ENCODE measurements at regions not wholly inside any gene's neighbourhood (a gene's known extent, or its start where the extent isn't known, plus 50 kb on each side); places are given as distances from the start of the nearest gene placed in this dataset.
"Not testable (repeated sequence)": the region's sequence is repeated elsewhere in the genome, so short reads cannot be mapped to it uniquely, and the experiment has no call there.

GRCh38 chr3:30526031-30526430 is 80.4 kb upstream of the TGFBR2 start:
- Histone ChIP-seq H4K20me1 (no peaks in the 10 kb centered on the region), H3K4me3 (no peak overlapping the region), H3K4me2 (no peak overlapping the region), H3K27ac (no peak overlapping the region), H3K36me3 (no peaks in the 10 kb centered on the region), H3K4me1 (peaks cover 20% of the 10 kb centered on the region), H3K27me3 (no peaks in the 10 kb centered on the region), H3K9ac (no peak overlapping the region), H3K9me3 (peaks cover 4% of the 10 kb centered on the region; the same call in 1 of the 2 replicates)
- TF ChIP-seq Cebpa-rat (IDR thresholded peaks at IDR 0.05), result no peak

- TF ChIP-seq Cebpa-rat (IDR thresholded peaks at IDR 0.05), result no peak
- Histone ChIP-seq H3K9me3 (peaks cover 4% of the 10 kb centered on the region; the same call in 1 of the 2 replicates), H3K4me1 (peaks cover 20% of the 10 kb centered on the region), H4K20me1 (no peaks in the 10 kb centered on the region), H3K4me3 (no peak overlapping the region), H3K27me3 (no peaks in the 10 kb centered on the region), H3K4me2 (no peak overlapping the region), H3K36me3 (no peaks in the 10 kb centered on the region), H3K9ac (no peak overlapping the region), H3K27ac (no peak overlapping the region)
Measured at GRCh38 chr3:30527186-30527585, 79.2 kb upstream of the TGFBR2 start.

- no peak overlapping the region for H3K4me3 ChIP-seq
- no peak overlapping the region for H3K4me2 ChIP-seq
- H3K27me3 ChIP-seq, result no peaks in the 10 kb centered on the region
- H3K36me3 ChIP-seq, result no peaks in the 10 kb centered on the region
- TF ChIP-seq Cebpa-rat (IDR thresholded peaks at IDR 0.05), result no peak
- H3K9ac ChIP-seq, result no peak overlapping the region
- no peak overlapping the region for H3K27ac ChIP-seq
- no peaks in the 10 kb centered on the region for H4K20me1 ChIP-seq
- peaks cover 20% of the 10 kb centered on the region for H3K4me1 ChIP-seq
- peaks cover 4% of the 10 kb centered on the region; the same call in 1 of the 2 replicates for H3K9me3 ChIP-seq
Measured at GRCh38 chr3:30527720-30528119, 78.7 kb upstream of the TGFBR2 start.

- TF ChIP-seq Cebpa-rat (IDR thresholded peaks at IDR 0.05), result no peak
- H3K4me1 ChIP-seq, result peaks cover 2% of the 10 kb centered on the region; the same call in 1 of the 2 replicates
- H3K9ac ChIP-seq, result no peak overlapping the region
- no peak overlapping the region for H3K27ac ChIP-seq
- H3K4me2 ChIP-seq, result no peak overlapping the region
- H3K27me3 ChIP-seq, result no peaks in the 10 kb centered on the region
- H3K4me3 ChIP-seq, result no peak overlapping the region
- H3K9me3 ChIP-seq, result peaks cover 7% of the 10 kb centered on the region; the same call in 1 of the 2 replicates
- H3K36me3 ChIP-seq, result no peaks in the 10 kb centered on the region
- H4K20me1 ChIP-seq, result no peaks in the 10 kb centered on the region
Measured at GRCh38 chr3:30530084-30530483, 76.3 kb upstream of the TGFBR2 start.

- Histone ChIP-seq H3K27ac (no peak overlapping the region), H3K36me3 (no peaks in the 10 kb centered on the region), H3K4me3 (no peak overlapping the region), H3K4me1 (no peaks in the 10 kb centered on the region), H3K4me2 (no peak overlapping the region), H3K9me3 (0 out of 2 replicates have a peak, but pooled peaks cover 3% of the 10 kb centered on the region), H4K20me1 (no peaks in the 10 kb centered on the region), H3K9ac (no peak overlapping the region), H3K27me3 (no peaks in the 10 kb centered on the region)
- TF ChIP-seq Cebpa-rat (IDR thresholded peaks at IDR 0.05), result no peak
Measured at GRCh38 chr3:30531017-30531570, 75.3 kb upstream of the TGFBR2 start.

- no peak overlapping the region for H3K4me3 ChIP-seq
- 0 out of 2 replicates have a peak, but pooled peaks cover 5% of the 10 kb centered on the region for H3K4me1 ChIP-seq
- TF ChIP-seq Cebpa-rat (IDR thresholded peaks at IDR 0.05), result no peak
- H3K27ac ChIP-seq, result no peak overlapping the region
- H3K9ac ChIP-seq, result no peak overlapping the region
- H3K4me2 ChIP-seq, result no peak overlapping the region
- H4K20me1 ChIP-seq, result no peaks in the 10 kb centered on the region
- 0 out of 2 replicates have a peak, but pooled peaks cover 3% of the 10 kb centered on the region for H3K9me3 ChIP-seq
- no peaks in the 10 kb centered on the region for H3K27me3 ChIP-seq
- no peaks in the 10 kb centered on the region for H3K36me3 ChIP-seq
Measured at GRCh38 chr3:30535525-30535924, 70.9 kb upstream of the TGFBR2 start.

- Histone ChIP-seq H3K9me3 (no peaks in the 10 kb centered on the region), H3K27ac (no peak overlapping the region), H3K36me3 (no peaks in the 10 kb centered on the region), H3K4me2 (no peak overlapping the region), H3K9ac (no peak overlapping the region), H4K20me1 (no peaks in the 10 kb centered on the region), H3K4me1 (0 out of 2 replicates have a peak, but pooled peaks cover 5% of the 10 kb centered on the region), H3K27me3 (no peaks in the 10 kb centered on the region), H3K4me3 (no peak overlapping the region)
- TF ChIP-seq Cebpa-rat (IDR thresholded peaks at IDR 0.05), result no peak
Measured at GRCh38 chr3:30538791-30539190, 67.6 kb upstream of the TGFBR2 start.

GRCh38 chr3:30539206-30539605 is 67.2 kb upstream of the TGFBR2 start:
- H3K9ac ChIP-seq, result no peak overlapping the region
- H4K20me1 ChIP-seq, result no peaks in the 10 kb centered on the region
- no peaks in the 10 kb centered on the region for H3K36me3 ChIP-seq
- no peak for TF ChIP-seq Cebpa-rat (IDR thresholded peaks at IDR 0.05)
- H3K4me2 ChIP-seq, result no peak overlapping the region
- 0 out of 2 replicates have a peak, but pooled peaks cover 5% of the 10 kb centered on the region for H3K4me1 ChIP-seq
- no peak overlapping the region for H3K4me3 ChIP-seq
- H3K9me3 ChIP-seq, result no peaks in the 10 kb centered on the region
- no peak overlapping the region for H3K27ac ChIP-seq
- no peaks in the 10 kb centered on the region for H3K27me3 ChIP-seq

- H3K27ac ChIP-seq, result no peak overlapping the region
- H3K27me3 ChIP-seq, result no peaks in the 10 kb centered on the region
- H3K9ac ChIP-seq, result no peak overlapping the region
- H3K4me1 ChIP-seq, result 0 out of 2 replicates have a peak, but pooled peaks cover 5% of the 10 kb centered on the region
- H3K36me3 ChIP-seq, result no peaks in the 10 kb centered on the region
- H3K4me3 ChIP-seq, result no peak overlapping the region
- no peaks in the 10 kb centered on the region for H3K9me3 ChIP-seq
- H4K20me1 ChIP-seq, result no peaks in the 10 kb centered on the region
- no peak for TF ChIP-seq Cebpa-rat (IDR thresholded peaks at IDR 0.05)
- H3K4me2 ChIP-seq, result no peak overlapping the region
Measured at GRCh38 chr3:30539772-30540171, 66.6 kb upstream of the TGFBR2 start.

GRCh38 chr3:30541156-30541555 is 65.2 kb upstream of the TGFBR2 start:
- not testable (repeated sequence) for H3K27ac ChIP-seq, H3K9me3 ChIP-seq, H3K9ac ChIP-seq, H3K4me1 ChIP-seq, H3K27me3 ChIP-seq, H3K36me3 ChIP-seq, H3K4me3 ChIP-seq, H3K4me2 ChIP-seq, H4K20me1 ChIP-seq

GRCh38 chr3:30542897-30543296 is 63.5 kb upstream of the TGFBR2 start:
- H3K4me2 ChIP-seq, result no peak overlapping the region
- no peaks in the 10 kb centered on the region for H3K9me3 ChIP-seq
- no peaks in the 10 kb centered on the region for H3K36me3 ChIP-seq
- H3K27me3 ChIP-seq, result no peaks in the 10 kb centered on the region
- TF ChIP-seq Cebpa-rat (IDR thresholded peaks at IDR 0.05), result no peak
- no peak overlapping the region for H3K4me3 ChIP-seq
- no peaks in the 10 kb centered on the region for H3K4me1 ChIP-seq
- H3K27ac ChIP-seq, result no peak overlapping the region
- H3K9ac ChIP-seq, result no peak overlapping the region
- H4K20me1 ChIP-seq, result no peaks in the 10 kb centered on the region
